Choroid plexus epithelial cell (primary cell): ENCODE measurements at regions not wholly inside any gene's neighbourhood (a gene's known extent, or its start where the extent isn't known, plus 50 kb on each side); places are given as distances from the start of the nearest gene placed in this dataset.
A peak's percentile ranks its signal among the peaks of the same experiment; 100 is the strongest.

ENCODE experiments used
- DNase-seq: peaks from one replicate; pipeline ENCODE4 v3.0.0-alpha.2; 2010; ENCODE audit warnings: low read depth
- H3K4me3 ChIP-seq: 2 replicates; pipeline ENCODE4 v1.5.1; 2011; ENCODE audit warnings: low read depth, mild to moderate bottlenecking, control low read depth, low read length, moderate library complexity
- TF ChIP-seq, protein P1 (sequence below): conservative IDR thresholded peaks from 2 replicates; pipeline ENCODE4 v1.5.1; 2011; ENCODE audit warnings: low read depth, mild to moderate bottlenecking, control low read depth, inconsistent platforms, low read length, moderate library complexity

DNA sequence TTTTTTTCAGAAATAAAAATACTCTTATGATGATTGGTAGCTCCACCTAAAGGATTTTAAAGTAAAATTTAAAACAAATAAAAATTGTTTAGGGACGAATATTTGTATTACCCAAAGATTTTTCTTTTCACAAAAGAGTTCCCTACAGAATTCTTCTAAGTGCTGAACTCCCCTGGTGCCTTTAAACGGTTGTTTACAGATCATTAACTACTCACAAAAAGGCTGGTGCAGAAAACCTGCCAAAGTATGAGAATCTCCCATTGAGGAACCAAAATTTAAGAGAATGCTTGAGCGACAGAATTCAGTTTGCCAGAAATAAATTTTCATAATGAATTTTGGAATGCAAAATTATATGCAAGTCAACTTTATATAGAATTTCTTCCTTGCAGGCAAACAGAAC lies 497.8 kb upstream of the NR2F2 start:
- DNase-seq, result no peak
- TF ChIP-seq, protein P1, sequence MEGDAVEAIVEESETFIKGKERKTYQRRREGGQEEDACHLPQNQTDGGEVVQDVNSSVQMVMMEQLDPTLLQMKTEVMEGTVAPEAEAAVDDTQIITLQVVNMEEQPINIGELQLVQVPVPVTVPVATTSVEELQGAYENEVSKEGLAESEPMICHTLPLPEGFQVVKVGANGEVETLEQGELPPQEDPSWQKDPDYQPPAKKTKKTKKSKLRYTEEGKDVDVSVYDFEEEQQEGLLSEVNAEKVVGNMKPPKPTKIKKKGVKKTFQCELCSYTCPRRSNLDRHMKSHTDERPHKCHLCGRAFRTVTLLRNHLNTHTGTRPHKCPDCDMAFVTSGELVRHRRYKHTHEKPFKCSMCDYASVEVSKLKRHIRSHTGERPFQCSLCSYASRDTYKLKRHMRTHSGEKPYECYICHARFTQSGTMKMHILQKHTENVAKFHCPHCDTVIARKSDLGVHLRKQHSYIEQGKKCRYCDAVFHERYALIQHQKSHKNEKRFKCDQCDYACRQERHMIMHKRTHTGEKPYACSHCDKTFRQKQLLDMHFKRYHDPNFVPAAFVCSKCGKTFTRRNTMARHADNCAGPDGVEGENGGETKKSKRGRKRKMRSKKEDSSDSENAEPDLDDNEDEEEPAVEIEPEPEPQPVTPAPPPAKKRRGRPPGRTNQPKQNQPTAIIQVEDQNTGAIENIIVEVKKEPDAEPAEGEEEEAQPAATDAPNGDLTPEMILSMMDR, result no peak
- no peak overlapping the region for H3K4me3 ChIP-seq

DNA sequence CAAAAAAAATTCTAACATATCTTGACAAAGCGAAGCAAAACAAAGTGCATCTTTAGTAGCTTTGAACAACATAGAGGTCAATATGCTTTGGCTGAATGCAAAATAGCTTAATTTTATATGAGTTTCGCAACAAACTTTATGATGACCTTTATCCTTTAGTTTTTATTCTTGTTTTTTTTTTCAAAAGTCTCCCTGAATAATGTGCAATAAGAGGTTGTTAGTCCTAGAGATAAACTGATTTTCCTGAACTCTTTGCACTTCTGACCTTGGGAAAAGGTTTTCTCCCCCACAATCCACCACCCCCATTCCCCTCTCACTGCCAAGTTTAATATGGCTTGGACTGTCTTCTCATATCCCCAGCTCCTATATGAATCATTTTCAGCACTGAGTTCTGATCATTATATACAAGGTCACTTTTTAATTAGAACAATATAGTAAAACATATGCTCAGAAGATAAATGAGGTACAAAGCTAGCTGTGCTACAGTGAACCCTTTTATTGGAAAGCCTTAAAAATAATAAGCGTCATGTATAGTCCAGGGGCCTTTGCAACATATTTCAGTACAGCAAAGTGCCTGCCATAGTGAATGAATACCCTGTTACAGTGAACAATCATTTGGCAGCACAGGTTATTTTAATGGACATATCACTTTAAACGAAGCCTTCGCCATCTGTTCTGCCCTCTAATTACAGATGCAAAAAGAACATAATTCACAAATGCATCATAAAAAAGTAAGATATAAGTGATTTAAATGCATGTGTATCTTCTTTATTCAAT lies 496.3 kb upstream of the NR2F2 start:
- TF ChIP-seq, protein P1, result no peak
- DNase-seq, result no peak
- no peak overlapping the region for H3K4me3 ChIP-seq

DNA sequence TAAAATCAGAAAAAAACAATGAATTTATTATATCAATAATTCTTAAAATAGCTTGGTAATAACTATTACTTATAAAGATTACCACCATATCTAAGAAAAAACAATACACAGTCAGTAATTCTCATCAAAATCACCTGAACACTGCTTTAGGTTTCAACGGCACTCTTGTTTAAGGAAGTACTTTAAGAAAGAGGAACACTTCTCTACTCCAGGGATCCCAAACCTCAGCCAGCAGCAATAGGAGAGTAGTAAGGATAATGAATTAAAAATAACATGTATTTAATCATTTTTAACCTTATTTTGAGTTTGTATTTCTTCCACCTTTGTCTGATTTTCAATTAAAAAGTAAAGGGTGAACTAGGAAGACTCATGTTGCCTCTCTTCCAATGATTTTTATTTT lies 494.0 kb upstream of the NR2F2 start:
- H3K4me3 ChIP-seq, result no peak overlapping the region
- no peak for DNase-seq
- TF ChIP-seq, protein P1, result no peak

DNA sequence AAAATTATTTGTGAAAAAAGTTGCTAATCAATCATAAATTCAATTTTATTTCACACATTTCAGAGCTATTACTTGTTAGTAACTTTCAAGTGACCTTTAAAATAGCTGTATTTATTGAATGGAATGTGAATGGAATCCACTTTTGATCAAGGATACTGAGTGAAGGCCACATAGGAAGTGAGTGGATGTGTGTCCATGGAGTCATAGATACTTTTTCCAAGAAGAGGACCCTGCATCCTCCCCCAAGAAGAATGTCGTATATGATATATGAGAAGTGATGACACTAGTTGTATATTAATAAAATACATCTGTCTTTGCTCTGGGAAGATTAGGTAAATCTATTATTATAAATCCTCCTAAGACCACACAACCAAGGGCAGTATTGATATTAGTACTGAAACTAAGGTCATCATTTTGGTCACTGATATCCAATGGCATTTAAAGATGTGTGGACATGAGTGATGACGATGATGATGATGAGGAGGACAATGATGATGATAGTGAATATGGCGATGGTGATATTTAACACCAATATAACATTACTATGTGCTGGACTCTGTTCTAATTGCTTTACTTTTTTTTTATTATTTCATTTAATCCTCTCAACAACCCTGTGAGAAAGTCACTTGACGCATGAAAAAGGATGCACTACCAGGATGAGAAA lies 493.0 kb upstream of the NR2F2 start:
- TF ChIP-seq, protein P1, result no peak
- no peak overlapping the region for H3K4me3 ChIP-seq
- no peak for DNase-seq

DNA sequence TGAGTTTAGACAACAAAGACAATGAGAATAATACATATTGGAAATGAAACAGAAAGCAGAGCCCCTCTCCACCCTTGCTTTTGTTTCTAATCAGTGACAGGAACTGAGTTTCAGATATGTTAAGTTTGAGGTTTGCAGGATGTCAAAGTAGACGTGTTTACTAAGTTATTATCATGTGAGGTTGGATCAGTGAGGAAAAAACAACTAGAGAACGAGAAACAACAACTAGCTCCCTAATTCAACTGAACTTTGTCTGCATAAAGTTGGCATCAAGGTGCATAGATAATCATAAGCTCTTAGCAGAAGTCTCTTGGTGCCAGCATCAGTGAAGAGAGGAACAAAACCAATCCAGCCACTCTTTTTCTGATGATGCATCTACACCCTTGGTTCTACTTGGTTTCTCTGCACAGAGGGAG lies 491.1 kb upstream of the NR2F2 start:
- TF ChIP-seq, protein P1, result no peak
- H3K4me3 ChIP-seq, result no peak overlapping the region
- no peak for DNase-seq

DNA sequence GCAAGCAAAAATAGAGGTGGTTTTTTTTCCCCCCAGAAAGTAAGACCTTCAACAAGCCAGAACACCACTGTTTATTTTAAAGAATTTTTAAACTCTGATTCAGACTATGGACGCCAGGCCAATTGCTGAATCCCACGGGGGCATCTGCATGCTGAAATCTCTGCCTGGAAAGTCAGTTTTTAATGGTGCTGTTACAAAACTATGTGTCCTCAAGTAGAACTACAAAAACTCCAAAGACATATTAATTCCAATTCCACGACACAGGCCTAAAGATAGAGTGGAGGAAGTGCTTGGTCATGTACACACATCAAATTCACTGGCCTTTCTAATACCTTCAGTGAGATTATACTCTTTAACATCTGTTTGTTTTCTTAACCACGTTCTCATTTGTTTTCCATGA lies 490.5 kb upstream of the NR2F2 start:
- peak; percentile 94 for DNase-seq
- no peak overlapping the region for H3K4me3 ChIP-seq
- TF ChIP-seq, protein P1, result no peak
